ENCODE measurements at regions not wholly inside any gene's neighbourhood (a gene's known extent, or its start where the extent isn't known, plus 50 kb on each side); places are given as distances from the start of the nearest gene placed in this dataset.
"Not testable (repeated sequence)": the region's sequence is repeated elsewhere in the genome, so short reads cannot be mapped to it uniquely, and the experiment has no call there.

DNA sequence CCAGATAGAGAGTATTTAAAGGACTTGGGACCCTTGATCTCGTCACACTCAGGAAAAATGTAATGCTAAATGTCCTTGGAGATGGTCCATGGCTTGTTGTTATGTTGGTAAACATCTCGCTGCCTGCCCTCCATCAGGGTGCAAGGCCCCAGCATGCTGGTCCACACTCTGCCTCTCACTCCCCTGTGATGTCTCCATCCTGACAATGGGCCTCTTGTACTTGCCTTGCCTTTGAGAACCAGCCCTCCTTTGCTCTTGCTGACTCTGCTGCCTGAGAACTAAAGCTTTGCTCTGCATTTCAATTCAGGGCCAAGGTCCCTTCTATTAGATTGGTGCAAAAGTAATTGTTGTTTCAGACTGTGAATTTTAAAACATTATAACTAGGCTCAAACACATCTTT is 131.0 kb upstream of the LMNTD1 start:
- DNase-seq (ENCODE audit: low spot score), result no peak

- DNase-seq (ENCODE audit: low spot score), result no peak
Observed at GRCh38 chr12:25686351-25686750, 133.3 kb upstream of the LMNTD1 start.

DNA sequence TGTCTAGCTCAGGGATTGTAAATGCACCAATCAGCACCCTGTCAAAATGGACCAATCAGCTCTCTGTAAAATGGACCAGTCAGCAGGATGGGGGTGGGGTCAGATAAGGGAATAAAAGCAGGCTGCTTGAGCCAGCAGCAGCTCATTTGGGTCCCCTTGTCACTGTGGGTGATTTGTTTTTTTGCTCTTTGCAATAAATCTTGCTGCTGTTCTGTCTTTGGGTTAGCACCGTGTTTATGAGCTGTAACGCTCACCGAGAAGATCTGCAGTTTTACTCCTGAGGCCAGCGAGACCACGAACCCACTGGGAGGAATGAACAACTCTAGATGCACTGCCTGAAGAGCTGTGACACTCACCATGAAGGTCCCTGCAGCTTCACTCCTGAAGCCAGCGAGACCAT is 134.1 kb upstream of the LMNTD1 start:
- no peak for DNase-seq (ENCODE audit: low spot score)

DNA sequence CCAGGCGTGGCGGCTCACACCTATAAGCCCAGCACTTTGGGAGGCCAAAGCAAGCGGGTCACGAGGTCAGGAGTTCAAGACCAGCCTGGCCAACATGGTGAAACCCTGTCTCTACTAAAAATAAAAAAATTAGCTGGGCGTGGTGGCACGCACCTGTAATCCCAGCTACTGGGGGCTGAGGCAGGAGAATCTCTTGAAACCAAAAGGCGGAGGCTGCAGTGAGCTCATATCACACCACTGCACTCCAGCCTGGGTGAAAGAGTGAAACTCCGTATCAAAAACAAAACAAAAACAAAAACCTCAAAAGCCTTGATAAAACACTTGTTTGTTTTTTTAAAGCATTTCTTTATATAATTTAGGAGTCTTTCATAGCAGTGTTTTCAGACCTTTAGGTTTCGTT is 135.8 kb upstream of the LMNTD1 start:
- not testable (repeated sequence) for DNase-seq (ENCODE audit: low spot score)

GRCh38 chr12:25689996-25690501 is 137.0 kb upstream of the LMNTD1 start:
- peak; percentile 22 for DNase-seq (ENCODE audit: low spot score)

- no peak for DNase-seq (ENCODE audit: low spot score)
Observed at GRCh38 chr12:25690996-25691864, 138.1 kb upstream of the LMNTD1 start.

DNA sequence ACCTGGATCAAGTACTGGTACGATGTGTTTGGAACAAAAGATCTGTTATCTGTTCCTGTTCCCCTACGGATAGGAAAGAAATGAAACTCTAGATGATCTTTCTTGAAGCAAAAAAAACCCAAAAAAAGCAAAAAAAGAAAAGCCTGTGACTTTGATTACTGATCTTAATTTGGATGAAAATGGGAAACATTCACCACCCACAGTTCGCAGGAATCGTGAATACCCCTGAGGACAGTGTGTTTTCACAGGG is 138.7 kb upstream of the LMNTD1 start:
- DNase-seq (ENCODE audit: low spot score), result no peak

DNA sequence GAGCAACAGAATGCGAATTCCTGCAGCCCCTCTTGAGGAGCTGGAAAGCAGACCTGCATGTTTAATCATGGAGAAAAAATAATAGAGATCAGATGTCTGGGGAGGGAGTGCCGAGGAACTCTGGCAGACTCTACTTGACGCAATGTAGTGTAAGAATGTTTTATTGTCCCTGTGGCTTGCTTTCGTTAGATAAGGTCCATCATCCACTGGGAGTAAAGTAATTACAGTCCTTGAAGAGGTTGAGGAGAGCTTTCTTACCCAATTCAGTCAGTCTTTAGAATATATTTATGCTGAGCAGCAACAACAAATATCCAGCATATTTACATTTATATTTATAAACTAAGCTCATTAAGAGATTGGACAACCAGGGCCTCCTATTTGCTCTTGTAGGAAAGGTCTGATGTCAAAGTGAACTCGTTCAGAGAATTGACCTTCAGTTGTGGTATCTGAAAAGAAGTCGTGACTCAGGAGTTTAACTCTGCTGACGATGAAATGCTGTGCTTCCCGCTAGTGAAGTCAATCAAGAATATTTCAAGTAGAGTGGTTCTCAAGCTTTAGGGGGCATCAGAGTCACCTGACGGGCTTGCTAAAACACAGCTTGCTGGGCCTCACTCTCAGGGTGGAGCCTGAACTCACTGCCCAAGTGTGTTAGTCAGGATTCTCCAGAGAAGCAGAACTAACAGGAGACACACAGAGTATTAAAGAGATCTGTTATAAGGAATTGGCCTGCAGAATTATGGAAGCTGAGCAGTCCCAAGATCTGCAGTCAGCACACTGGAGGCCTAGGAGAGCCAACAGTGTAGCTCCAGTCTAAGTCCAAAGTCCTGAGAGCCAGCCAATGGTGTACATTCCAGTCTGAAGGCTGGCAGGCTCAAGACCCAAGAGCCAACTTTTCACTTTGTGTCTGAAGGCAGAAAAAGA is 139.3 kb upstream of the LMNTD1 start:
- peak; percentile 23 for DNase-seq (ENCODE audit: low spot score)

DNA sequence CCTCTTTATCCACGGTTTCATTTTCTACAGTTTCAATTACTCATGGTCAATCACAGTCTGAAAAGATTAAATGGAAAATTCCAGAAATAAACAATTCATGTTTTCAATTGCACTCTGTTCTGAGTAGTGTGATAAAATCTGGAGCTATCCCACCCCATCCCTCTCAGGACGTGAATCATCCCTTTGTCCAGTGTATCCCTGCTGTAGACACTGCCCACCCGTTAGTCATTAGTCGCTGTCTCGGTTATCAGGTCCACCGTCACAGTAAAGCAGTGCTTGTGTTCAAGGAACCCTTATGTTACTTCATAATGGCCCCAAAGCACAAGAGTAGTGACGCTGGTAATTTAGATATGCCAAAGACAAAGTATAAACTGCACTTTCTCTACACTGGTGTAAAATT is 141.0 kb upstream of the LMNTD1 start:
- peak; percentile 73 for DNase-seq (ENCODE audit: low spot score)

DNA sequence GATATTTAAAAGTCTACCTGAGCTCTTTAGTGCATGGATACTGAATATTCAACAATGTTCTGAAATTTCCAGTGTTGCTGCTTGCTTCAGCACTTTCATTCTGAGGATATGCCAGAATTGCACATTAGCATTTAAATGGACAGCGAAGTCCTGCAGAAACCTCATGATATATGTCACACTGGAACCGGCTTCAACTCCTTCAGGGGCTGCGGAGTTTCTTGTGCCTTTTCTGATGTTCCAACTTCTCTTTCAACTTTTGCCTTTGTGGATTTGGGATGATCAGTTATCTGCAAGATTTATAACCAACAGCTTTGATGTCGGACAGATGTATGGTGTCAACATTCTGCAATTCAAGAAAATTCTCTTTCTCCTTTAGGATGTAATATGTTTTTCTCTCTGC is 142.5 kb upstream of the LMNTD1 start:
- no peak for DNase-seq (ENCODE audit: low spot score)

DNA sequence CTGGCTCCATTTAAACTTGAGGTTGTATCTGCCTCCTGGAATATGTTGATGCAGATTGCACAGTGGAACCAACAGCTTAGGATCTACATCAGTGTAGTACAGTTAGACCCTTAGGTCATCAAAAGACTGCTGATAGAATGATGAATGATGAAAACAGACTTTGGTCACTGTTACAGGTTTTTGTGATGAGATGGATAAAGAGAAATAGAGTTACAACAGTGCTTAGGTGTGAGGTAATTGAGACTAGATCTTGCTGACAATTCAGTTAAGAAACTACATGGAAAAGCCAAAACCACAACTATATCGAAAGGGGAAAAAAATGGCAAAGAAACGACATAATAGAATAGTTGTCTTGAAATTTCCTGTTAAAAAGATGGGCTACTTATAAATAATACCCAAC is 145.7 kb upstream of the LMNTD1 start:
- DNase-seq (ENCODE audit: low spot score), result no peak

GRCh38 chr12:25699454-25699853 is 146.4 kb upstream of the LMNTD1 start:
- DNase-seq (ENCODE audit: low spot score), result no peak

- DNase-seq (ENCODE audit: low spot score), result peak; percentile 36
Observed at GRCh38 chr12:25701290-25701689, 148.2 kb upstream of the LMNTD1 start.

DNA sequence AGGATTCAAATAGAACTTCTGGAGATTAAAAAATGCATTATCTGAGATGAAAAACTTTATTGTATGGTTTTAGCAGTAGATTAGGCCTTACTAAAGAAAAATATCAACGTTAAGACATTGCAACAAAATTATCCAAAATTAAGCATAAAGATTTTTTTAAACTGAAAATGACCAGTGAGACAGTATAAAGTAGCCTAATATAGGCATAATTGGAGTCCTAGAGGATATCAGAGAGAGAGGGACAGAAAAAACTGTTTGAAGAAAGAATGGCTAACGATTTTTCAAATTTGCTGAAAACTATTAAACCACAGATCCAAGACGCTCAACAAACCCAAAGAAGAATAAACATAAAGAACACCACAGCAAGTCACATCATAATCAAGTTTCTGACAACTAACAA is 149.5 kb upstream of the LMNTD1 start:
- no peak for DNase-seq (ENCODE audit: low spot score)

GRCh38 chr12:25705261-25705660 is 152.2 kb upstream of the LMNTD1 start:
- DNase-seq (ENCODE audit: low spot score), result no peak

- DNase-seq (ENCODE audit: low spot score), result not testable (repeated sequence)
Observed at GRCh38 chr12:25706646-25707045, 153.6 kb upstream of the LMNTD1 start.

DNA sequence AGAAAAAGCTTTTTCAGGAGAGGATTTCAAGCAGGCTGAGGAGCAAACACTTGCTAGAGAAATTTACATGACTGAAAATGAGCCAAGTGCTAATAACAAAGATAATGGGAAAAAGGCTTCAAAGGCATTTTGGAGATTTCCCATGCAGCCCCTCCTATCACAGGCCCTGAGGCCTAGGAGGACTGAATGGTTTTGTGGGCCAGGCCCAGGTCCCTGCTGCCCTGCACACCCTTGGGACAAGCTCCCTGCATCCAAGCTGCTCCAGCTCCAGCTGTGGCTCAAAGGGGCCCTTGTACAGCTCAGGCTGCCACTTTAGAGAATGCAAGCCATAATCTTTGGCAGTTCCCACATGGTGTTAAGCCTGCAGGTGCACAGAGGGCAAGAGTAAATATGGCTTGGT is 154.0 kb upstream of the LMNTD1 start:
- no peak for DNase-seq (ENCODE audit: low spot score)

DNA sequence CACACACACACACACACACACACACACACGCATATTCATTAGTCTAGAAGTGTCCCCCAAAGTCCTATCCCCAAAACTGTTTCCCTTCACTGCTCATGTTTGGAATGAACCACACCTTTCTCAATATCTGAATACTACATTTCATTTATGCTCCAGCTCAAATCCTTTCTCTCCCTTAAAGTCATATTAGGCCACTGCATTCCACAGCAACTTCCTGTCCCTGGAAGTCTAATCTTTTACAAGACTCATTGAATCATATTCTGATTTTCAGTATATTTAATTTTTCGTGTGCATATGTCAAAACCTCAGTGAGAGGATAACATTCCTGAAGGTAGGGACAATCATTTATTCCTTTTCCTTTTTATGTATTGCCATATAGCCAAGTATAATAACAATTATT is 155.6 kb upstream of the LMNTD1 start:
- DNase-seq (ENCODE audit: low spot score), result no peak

- DNase-seq (ENCODE audit: low spot score), result no peak
Observed at GRCh38 chr12:25710128-25710527, 157.0 kb upstream of the LMNTD1 start.

DNA sequence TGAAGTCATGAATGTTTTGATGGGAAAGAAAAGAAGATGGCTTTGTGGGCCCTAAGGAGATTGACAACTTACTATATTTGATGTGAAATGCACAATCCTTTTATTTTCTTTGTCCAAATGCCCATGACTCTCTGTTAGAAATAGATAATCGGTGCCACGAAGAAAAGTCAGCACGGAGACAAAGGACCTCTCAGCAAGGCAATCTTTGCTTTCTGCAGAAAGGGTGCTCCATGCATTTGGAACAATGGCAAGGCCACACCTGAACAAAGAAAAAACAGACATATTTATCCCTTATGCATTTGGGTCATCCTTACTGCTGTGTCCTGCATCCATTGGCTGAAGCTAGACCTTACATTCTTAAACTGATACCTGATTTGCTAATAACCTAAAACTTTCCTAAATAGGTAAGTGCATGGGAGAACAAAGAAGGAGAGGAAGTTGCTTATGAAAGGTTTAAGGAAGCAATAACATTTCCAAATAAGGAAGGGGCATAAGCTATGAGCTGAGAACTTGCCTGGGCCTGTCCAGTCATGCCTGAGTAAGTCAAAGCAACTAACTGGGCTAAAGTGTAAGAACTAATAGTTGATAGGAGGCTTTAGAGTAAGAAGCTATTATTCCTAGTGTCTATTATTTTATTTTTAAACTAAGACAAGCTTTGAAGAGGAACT is 158.0 kb upstream of the LMNTD1 start:
- not testable (repeated sequence) for DNase-seq (ENCODE audit: low spot score)

- no peak for DNase-seq (ENCODE audit: low spot score)
Observed at GRCh38 chr12:25712169-25712568, 159.1 kb upstream of the LMNTD1 start.

DNA sequence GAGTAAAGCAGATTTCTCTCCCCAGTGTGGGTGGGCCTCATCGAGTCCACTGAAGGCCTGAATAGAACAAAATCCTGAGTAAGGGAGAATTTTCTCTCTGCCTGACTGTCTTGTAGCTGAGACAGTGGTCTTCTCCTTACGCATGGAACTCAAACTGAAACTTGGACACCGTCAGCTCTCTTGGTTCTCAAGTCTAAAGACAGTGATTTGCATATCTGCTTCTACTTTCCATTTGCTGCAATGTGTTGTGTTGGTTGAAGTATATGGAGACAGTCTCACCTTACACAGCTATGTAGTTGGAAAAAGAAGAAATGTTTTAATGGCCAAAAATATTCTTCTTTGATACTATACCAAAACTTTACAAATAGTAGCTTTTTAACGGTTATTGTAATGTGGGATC is 160.2 kb upstream of the LMNTD1 start:
- DNase-seq (ENCODE audit: low spot score), result no peak
